NCI-H1105 treated with DMSO at 0.1 percent for 48 hours (cell line): ENCODE measurements at regions not wholly inside any gene's neighbourhood (a gene's known extent, or its start where the extent isn't known, plus 50 kb on each side); places are given as distances from the start of the nearest gene placed in this dataset.

Source experiments
- DNase-seq: peaks from one replicate; lab custom pipeline; 2025; lab: John Stamatoyannopoulos, UW

DNA sequence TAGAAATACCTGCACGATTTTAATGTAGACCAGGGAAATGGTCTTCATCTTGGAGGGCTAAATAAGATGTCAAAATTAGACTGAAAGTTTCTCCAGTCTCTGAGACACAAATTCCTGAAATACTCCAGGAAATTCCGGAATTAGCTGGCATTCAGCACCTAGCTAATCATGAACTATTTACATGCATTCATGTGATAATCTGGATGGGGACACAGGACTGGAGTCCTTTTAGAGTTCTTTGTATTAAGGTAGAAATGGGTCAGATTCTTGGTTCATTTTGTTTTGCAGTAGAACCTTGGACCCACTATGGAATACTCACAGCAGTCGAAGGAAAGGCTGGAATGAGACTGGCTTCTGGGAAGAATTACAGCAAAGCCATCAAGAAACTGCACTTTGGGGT lies 65.3 kb upstream of the MDFIC start:
- no peak for DNase-seq

GRCh38 chr7:114857605-114858004 lies 64.3 kb upstream of the MDFIC start:
- DNase-seq = no peak

DNA sequence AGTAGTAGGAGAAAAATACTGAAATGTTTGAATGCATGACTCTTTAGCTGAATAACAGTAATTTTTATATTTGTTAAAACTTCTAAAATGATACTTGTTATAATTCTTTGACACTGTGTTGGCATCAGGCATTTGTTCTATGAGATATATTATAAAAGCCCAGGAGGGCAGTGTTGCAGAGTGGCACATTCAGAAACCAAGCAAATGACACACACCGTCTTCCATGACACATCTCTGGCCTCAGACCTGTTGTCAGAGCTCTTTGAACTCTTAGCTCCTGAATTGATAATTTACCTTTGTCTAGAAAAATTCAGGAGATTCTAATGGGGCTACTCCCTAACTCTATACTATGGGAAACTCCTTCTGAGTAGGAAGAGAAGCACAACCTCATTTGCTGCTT lies 62.4 kb upstream of the MDFIC start:
- DNase-seq = no peak

GRCh38 chr7:114860206-114860605 lies 61.7 kb upstream of the MDFIC start:
- no peak for DNase-seq

GRCh38 chr7:114862406-114862805 lies 59.5 kb upstream of the MDFIC start:
- DNase-seq = no peak

DNA sequence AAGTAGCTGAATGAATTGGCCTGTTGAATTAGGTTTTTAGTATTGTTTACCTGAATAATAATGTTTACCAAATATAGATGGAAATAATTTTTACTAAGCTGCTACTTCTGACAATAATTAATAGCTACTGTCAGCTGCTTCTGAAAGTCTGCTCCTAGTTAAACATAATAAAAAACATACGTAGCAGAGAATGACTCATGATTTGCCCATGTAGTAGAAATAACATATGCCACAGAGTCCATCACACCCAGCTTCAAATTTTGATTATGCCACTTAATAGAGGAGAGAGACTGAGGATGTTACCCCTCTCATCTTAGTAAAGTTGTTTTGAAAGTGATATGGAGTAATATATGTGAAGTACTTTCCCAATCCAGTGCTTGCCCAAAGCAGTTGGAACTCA lies 57.6 kb upstream of the MDFIC start:
- DNase-seq = no peak

GRCh38 chr7:114865564-114865963 lies 56.3 kb upstream of the MDFIC start:
- DNase-seq = no peak
